ENCODE measurements at regions not wholly inside any gene's neighbourhood (a gene's known extent, or its start where the extent isn't known, plus 50 kb on each side); places are given as distances from the start of the nearest gene placed in this dataset.

DNA sequence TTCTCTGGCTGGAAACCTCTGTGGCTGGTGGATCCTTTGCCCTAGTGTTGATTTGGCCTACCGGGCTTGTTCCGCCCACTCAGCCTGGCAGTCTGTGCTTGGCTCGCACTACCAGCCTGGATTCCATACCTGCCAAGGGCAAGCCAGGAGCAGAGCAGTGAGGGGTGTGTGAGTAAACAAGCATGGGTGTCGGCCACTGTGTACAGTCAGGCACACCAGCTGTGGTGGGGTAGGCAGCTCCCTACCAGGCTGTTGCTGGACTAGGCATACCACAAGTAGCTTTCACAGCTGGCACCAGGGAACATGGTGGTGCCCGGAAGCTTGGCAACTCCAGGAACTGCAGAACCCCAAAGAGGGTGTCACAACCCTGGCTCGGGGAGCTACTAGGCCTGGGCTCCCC, 942.9 kb upstream of the LRRN3 start:
- TF ChIP-seq CTCF (IDR thresholded peaks at IDR 0.05; ENCODE audit: low read depth, low read length, missing input control) (no peak), ZBTB33 (IDR thresholded peaks at IDR 0.05) (no peak), FOXA1 (IDR thresholded peaks at IDR 0.05) (no peak), EGR1 (IDR thresholded peaks at IDR 0.05; ENCODE audit: low read depth in 2 of 2) (no peak), RAD21 (IDR thresholded peaks at IDR 0.05) (no peak), REST (IDR thresholded peaks at IDR 0.05) (no peak), JUND (IDR thresholded peaks at IDR 0.05) (no peak), SP1 (IDR thresholded peaks at IDR 0.05) (no peak), NR2F2 (IDR thresholded peaks at IDR 0.05) (no peak), TAF1 (conservative IDR thresholded peaks at IDR 0.05) (no peak)
- TF ChIP-seq, protein P1, sequence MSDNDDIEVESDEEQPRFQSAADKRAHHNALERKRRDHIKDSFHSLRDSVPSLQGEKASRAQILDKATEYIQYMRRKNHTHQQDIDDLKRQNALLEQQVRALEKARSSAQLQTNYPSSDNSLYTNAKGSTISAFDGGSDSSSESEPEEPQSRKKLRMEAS (IDR thresholded peaks at IDR 0.05): no peak
- TF ChIP-seq, protein P2, sequence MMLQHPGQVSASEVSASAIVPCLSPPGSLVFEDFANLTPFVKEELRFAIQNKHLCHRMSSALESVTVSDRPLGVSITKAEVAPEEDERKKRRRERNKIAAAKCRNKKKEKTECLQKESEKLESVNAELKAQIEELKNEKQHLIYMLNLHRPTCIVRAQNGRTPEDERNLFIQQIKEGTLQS (IDR thresholded peaks at IDR 0.05): no peak

Measured in liver (tissue), 3 donors.